ENCODE measurements at regions not wholly inside any gene's neighbourhood (a gene's known extent, or its start where the extent isn't known, plus 50 kb on each side); places are given as distances from the start of the nearest gene placed in this dataset.

DNA sequence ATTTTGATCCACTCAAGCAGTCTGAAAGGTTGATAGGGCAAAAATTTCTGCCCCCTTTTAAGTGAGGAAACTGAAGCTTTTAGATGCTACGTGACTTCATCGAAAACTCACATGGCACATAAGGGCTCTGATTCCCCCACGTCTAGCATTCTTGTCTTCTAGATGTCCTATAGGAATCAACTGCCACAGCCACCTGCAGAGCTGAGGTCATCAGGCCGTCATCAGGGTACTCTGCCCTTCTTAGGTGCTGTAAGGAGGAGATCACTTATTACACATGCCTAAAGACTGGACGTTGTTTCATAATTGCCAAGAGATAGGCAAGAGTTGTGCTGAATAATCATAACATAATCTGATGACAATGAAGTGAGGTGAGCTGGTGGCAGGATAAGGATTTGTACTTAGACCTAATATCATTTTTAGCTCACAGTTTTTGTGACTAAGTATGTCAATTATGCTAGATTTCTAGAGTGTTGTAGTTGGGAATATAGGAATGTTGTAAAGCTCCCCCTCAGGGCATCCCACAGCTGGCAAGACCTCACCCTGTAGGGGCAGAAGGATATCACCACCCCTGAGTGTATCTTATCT is 349.4 kb downstream of the METTL15 start:
- no peak for DNase-seq

DNA sequence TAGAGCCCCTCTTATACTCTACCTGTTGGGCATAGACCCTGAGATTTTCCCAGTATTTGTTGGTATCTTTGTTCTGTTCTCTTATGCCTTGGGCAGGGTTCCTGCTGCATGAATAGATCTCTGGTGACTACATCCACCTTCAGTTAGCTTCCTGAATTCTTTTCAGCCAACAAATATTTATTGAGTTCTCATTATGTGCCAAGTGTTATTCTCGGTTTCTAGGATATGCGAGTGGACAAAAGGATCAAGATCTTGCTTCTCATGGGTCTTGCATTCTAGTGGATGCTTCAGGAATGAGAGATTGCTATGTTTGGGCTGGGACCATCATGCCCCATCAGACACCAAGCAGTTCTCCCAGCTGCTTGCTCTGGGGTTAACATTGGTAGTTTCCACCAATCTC is 340.0 kb downstream of the METTL15 start:
- DNase-seq = no peak

DNA sequence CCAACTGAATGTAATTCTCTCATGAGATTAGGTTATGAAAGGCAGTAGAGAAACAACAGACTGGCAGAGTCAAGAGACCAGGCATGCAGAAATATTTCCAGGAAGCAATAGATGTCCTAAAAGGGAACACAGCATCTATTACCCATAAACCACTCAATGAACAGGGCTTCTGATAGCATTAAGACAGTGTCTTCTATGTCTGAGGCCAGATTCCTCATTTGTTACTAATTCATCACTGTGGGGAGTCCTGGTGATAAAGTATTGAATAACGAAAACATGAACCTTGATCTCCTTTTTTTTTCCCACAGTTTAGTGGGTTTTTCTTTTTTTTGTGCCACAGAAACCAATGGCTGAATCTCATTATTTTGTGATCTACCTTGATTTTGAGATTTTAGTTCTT is 339.0 kb downstream of the METTL15 start:
- DNase-seq = no peak

DNA sequence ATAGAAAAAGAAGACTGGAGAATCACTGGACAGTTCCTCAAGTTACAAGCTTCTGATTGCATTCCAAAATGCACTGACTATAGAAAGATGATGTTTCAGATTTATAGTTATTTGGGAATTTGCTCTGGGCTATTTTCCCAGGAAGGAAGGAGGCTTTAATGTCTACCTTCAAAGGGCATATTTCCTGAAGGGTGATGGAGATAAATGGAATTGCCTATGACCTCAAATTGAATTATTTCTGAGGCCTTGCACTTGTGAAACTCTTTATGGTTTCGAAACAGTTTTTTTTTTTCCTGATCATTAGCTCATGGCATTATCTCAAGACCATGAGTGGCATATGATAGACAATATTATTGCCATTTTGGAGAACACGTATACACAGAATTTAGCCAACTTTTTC is 333.9 kb downstream of the METTL15 start:
- no peak for DNase-seq

DNA sequence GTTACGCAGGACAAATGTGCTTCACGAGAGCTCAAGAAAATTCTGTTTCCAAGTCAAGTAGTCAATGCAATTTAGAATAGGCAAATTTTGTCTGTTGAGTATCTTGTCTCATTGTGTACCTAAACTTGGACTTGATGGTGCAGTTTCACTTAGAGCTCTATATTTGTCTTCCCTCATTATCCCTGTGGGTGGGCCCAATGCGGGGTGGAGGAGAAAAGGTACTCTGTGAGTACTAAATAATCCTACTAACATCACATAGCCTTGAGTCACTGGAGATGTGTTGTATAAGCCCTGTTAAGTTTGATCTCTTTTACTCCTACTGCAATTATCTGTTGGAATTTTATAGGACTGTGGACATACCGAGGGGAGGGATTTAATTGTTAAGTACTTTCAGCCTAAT is 331.2 kb downstream of the METTL15 start:
- no peak for DNase-seq

DNA sequence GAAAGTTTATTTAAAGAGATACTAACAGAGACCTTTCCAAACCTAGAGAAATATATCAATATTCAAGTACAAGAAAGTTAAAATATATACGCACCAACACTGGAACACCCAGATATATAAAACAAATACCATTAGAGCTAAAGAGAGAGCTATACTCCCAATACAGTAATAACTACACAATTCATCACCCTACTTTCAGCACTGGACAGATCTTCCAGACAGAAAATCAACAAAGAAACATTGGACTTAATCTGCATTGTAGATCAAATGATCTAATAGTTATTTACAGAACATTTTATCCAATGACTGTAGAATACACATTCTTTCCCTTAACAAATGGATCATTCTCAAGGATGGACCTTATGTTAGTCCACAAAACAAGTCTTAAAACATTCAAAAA is 311.9 kb downstream of the METTL15 start:
- no peak for DNase-seq

DNA sequence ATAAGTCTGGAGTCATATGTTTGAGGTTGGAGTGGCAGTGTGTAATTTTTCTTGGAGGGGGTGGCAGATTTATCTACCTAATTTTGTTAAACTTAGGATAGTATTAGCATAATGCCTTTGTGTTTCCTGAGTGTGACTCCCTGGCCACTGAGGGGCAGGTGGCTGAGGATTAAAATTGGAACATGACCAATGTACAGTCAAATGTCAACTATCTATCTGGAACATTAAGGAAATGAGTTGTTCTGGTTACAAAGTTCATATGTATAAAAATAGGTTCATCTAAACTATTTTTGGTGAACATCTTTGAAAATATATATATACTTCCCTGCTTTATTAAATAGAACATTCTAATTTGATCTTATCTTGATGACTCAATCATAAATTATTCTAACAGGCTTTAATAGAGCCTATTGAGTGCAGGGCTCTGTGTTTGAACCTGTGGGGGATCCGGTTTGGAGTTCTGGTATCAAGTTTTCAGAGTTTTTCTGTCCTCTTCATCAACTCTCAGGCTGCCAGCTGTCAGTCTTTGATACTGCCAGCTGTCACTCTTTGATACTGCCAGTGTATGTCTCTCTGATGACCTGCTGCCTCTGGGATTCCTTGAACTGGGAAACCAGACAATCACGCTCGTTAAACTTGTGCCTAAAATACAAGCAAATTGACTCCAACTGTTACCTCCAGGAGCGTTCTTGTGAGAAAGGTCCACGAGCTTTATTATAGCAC is 309.6 kb downstream of the METTL15 start:
- DNase-seq = no peak

DNA sequence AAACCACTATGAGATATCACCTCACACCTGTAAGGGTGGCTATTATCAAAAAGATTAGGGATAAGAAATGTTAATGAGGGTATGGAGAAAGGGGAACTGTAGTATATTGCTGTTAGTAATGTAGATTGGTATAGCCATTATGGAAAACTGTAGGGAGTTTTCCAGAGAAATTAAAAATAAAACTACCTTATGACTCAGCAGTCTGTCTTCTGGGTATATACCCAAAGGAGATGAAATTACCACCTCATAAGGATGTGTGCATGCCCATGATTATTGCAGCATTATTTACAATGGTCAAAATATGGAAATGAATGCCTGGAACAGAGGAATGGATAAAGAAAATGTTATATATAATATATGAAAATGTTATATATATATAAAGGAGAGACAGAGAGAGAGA is 303.8 kb downstream of the METTL15 start:
- no peak for DNase-seq

DNA sequence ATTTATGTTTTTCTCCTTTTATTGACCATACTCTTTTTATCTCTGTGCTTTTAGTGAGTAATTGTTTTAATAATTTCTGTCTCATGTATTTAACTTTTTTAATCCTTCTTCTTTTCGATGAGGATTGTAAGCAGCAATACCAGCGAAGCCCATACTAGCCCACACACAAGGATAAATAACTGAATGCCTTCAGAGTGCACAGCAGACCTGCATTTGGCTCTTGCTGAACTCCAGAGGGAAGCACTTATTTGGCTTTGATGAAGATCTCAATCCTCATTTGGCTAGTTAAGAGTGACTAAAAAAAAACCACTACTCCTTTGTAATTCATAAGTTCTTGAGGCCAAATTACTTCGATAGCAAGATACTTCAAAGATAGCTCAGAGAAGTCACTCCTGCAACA is 293.3 kb downstream of the METTL15 start:
- DNase-seq = no peak

DNA sequence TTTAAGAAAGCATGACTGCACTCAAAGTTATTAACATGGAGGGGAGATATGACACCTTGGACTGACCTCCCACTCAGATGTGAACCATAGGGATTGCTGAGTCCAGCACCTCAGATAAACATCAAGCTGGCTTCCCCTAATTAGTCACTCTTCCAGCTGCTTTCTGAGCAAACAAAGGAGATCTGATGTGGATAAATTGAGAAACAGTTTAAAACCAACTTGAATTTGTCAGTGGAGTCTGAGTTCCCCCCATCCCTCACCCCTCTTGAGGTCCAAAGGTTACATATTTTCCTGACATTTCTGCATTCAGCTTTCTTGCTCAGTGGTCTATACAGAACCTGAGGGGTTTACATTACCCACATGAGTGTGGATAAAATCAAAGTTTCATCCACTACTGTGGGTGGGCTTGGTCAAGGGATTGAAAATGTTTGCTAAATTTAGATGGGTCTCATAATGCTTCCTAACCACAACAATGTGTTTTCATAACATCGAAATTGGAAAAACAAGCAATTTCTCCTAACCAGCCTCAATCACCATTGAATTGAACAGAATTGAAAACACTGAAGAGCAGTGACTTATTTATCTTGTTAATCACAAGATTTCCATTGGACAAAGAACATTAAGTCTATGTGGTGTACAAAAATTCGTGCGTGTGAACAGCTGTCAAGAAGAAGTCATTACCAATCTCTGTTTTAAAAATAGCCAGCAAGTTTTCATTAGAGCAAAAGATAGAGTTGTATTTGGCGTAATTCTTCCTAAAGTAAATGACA is 292.3 kb downstream of the METTL15 start:
- no peak for DNase-seq

DNA sequence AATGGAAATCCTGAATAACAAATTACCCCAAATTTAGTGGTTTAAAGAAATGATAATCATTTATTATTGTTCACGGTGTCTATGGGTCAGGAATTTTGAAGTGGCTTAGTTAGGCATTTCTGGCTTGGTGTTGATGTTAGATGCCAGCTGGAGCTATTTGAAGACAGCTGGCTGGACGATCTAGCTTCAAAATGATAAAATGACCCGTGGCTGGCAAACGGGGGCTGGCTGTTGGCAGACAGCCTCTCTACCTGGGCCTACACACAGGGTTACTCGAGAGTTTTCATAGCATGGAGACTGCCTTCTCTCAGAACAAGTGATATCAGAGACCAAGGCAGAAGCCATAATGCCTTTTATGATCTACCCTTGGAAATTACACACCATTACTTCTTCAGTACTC is 285.2 kb downstream of the METTL15 start:
- DNase-seq = no peak

DNA sequence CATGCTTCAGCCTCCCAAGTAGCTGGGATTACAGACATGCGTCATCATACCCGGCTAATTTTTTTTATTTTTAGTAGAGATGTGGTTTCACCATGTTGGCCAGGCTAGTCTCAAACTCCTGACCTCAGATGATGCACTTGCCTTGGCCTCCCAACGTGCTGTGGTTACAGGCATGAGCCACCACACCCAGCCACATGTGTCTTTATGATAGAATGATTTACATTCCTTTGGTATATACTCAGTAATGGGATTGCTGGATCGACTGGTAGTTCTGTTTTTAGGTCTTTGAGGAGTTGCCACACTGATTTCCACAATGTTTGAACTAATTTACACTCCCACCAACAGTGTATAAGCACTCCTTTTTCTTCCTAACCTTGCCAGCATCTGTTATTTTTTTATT is 276.2 kb downstream of the METTL15 start:
- DNase-seq = no peak

DNA sequence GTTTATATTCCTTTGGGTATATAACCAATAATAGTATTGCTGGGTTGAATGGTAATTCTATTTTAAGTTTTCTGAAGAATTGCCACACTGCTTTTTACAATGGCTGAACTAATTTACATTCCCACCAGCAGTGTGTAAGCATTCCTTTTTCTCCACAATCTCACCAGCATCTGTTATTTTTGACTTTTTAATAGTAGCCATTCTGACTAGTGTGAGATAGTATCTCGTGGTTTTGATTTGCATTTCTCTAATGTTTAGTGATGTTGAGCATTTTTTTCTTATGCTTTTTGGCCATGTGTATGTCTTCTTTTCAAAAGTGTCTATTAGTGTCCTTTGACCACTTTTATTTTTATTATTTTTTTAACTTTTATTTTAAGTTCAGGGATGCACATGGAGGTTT is 275.3 kb downstream of the METTL15 start:
- DNase-seq = no peak
